GM10266 (cell line): ENCODE measurements at regions not wholly inside any gene's neighbourhood (a gene's known extent, or its start where the extent isn't known, plus 50 kb on each side); places are given as distances from the start of the nearest gene placed in this dataset.

Experiments used
- DNase-seq: peaks from one replicate; pipeline ENCODE4 v3.0.0; 2012; ENCODE audit errors: extremely low spot score
- CTCF ChIP-seq: IDR thresholded peaks from 2 replicates; pipeline ENCODE4 v1.5.1; 2012; ENCODE audit warnings: mild to moderate bottlenecking, low read depth; ENCODE audit not compliant: control insufficient read depth, insufficient read depth; ENCODE audit errors: missing control alignments

- no peak for TF ChIP-seq CTCF
- DNase-seq, result no peak
Measured at GRCh38 chr2:150624001-150624401, 136.5 kb upstream of the RND3 start.

GRCh38 chr2:150621526-150622213 is 134.2 kb upstream of the RND3 start:
- DNase-seq, result no peak
- no peak for TF ChIP-seq CTCF

GRCh38 chr2:150620855-150621254 is 133.4 kb upstream of the RND3 start:
- TF ChIP-seq CTCF, result no peak
- DNase-seq, result no peak

GRCh38 chr2:150620416-150620815 is 132.9 kb upstream of the RND3 start:
- DNase-seq, result no peak
- no peak for TF ChIP-seq CTCF

GRCh38 chr2:150619607-150620330 is 132.3 kb upstream of the RND3 start:
- TF ChIP-seq CTCF, result no peak
- DNase-seq, result no peak

- DNase-seq, result no peak
- no peak for TF ChIP-seq CTCF
Measured at GRCh38 chr2:150618245-150618895, 130.9 kb upstream of the RND3 start.
